Transverse colon (tissue), 4 donors: ENCODE measurements at regions not wholly inside any gene's neighbourhood (a gene's known extent, or its start where the extent isn't known, plus 50 kb on each side); places are given as distances from the start of the nearest gene placed in this dataset.

Source experiments
- CTCF ChIP-seq, 5 experiments: fragments of 200-600 bp in 3 of 5; fragments of 450-650 bp in 2 of 5; sonication (generic) in 3 of 5; IDR thresholded peaks; 1 replicate in 2 of 5; 2 replicates in 3 of 5; pipeline ENCODE4 v1.5.1; 2016 to 2017; ENCODE audit warnings: antibody characterized with exemption in 5 of 5, inconsistent platforms in 3 of 5, mild to moderate bottlenecking in 2 of 5, moderate library complexity in 1 of 5
- EP300 ChIP-seq: sonication (generic); formaldehyde crosslinking; IDR thresholded peaks from one replicate; pipeline ENCODE4 v1.6.1; 2017; ENCODE audit warnings: antibody characterized with exemption, low read depth
- POLR2A ChIP-seq: fragments of 450-650 bp; IDR thresholded peaks from one replicate; pipeline ENCODE4 v1.6.1; 2016; ENCODE audit warnings: antibody characterized with exemption, mild to moderate bottlenecking, moderate library complexity
- POLR2AphosphoS5 ChIP-seq, 3 donors: sonication (generic); formaldehyde crosslinking; IDR thresholded peaks; one replicate each; pipeline ENCODE4 v1.6.1; 2016; ENCODE audit warnings: antibody characterized with exemption in 3 of 3

GRCh38 chr2:34838408-34838807 lies 1239.3 kb upstream of the FAM98A start:
- TF ChIP-seq CTCF (IDR thresholded peaks at IDR 0.05) (no peak), EP300 (no peak), POLR2A (no peak), POLR2AphosphoS5 (IDR thresholded peaks at IDR 0.05) (no peak)
